Peyer's patch (tissue), 4 donors: ENCODE measurements at regions not wholly inside any gene's neighbourhood (a gene's known extent, or its start where the extent isn't known, plus 50 kb on each side); places are given as distances from the start of the nearest gene placed in this dataset.

Experiments used
- DNase-seq, 3 donors: peaks; one replicate each; pipeline ENCODE4 v3.0.0-alpha.2; 2017 to 2019
- H3K27ac ChIP-seq, 4 donors: fragments of 200-600 bp; sonication (generic); one replicate each; pipeline ENCODE4 v1.5.1; 2016 to 2019
- H3K27me3 ChIP-seq, 2 donors: fragments of 200-600 bp; sonication (generic); one replicate each; pipeline ENCODE4 v1.5.1; 2019
- H3K36me3 ChIP-seq, 3 donors: fragments of 200-600 bp; sonication (generic); one replicate each; pipeline ENCODE4 v1.5.1; 2016 to 2019
- H3K4me1 ChIP-seq, 4 donors: fragments of 200-600 bp; sonication (generic); one replicate each; pipeline ENCODE4 v1.5.1; 2016 to 2019
- H3K4me3 ChIP-seq, 4 donors: fragments of 200-600 bp; sonication (generic); 1 replicate in 3 of 4; 2 replicates in 1 of 4; pipeline ENCODE4 v1.5.1; 2016 to 2019; ENCODE audit warnings: mild to moderate bottlenecking in 1 of 4
- H3K9me3 ChIP-seq, 4 donors: fragments of 200-600 bp; sonication (generic); one replicate each; pipeline ENCODE4 v1.5.1; 2016 to 2019; ENCODE audit warnings: mild to moderate bottlenecking in 1 of 4
- CTCF ChIP-seq, 6 experiments: fragments of 450-650 bp in 4 of 6; fragments of 200-600 bp in 2 of 6; sonication (generic) in 1 of 6; IDR thresholded peaks; one replicate each; pipeline ENCODE4 v1.5.1; 2017 to 2019; ENCODE audit warnings: antibody characterized with exemption in 6 of 6, mild to moderate bottlenecking in 3 of 6, moderate library complexity in 1 of 6
- POLR2A ChIP-seq, 2 donors: fragments of 450-650 bp; IDR thresholded peaks; one replicate each; pipeline ENCODE4 v1.5.1; 2017; ENCODE audit warnings: antibody characterized with exemption in 2 of 2, mild to moderate bottlenecking in 2 of 2, moderate library complexity in 2 of 2

GRCh38 chr9:7258688-7259396 lies 501.1 kb downstream of the KDM4C start:
- Histone ChIP-seq H3K36me3 (no peaks in the 10 kb centered on the region), H3K27ac (no peak overlapping the region), H3K9me3 (no peaks in the 10 kb centered on the region), H3K4me1 (no peaks in the 10 kb centered on the region), H3K27me3 (no peaks in the 10 kb centered on the region), H3K4me3 (no peak overlapping the region)
- TF ChIP-seq CTCF (IDR thresholded peaks at IDR 0.05) (no peak), POLR2A (IDR thresholded peaks at IDR 0.05) (no peak)
- DNase-seq = no peak

DNA sequence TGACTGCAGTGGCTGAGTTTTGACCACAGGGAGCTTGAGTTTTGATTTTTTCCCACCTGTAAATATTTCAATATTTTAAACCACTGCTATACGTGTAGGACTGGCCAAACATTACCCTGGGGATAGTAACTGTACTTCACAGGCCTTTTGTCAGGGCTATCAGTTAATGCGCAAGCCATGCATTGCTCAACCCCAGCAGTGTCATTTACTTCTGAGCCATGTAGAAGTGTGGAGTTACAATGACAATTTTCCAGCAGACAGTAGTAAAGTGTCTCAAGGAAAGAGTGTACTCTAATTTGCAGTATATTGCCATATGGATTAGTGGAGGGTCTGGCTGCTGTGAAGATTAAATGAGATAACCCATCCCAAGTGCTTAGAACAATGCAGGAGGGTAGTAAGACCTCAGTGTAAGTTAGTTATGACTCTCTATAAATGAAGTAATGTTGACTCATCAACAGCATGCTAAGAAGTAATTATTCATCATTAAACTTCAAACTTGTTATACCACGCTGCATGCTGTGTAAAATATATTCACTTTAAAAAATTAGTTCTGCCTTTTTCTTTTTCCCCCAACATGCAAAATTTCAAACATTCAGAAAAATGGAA lies 489.2 kb downstream of the KDM4C start:
- Histone ChIP-seq H3K9me3 (no peaks in the 10 kb centered on the region), H3K4me3 (no peak overlapping the region), H3K4me1 (no peaks in the 10 kb centered on the region), H3K27me3 (no peaks in the 10 kb centered on the region), H3K27ac (no peak overlapping the region), H3K36me3 (no peaks in the 10 kb centered on the region)
- TF ChIP-seq POLR2A (IDR thresholded peaks at IDR 0.05) (no peak), CTCF (IDR thresholded peaks at IDR 0.05) (no peak)
- DNase-seq = no peak

- no peak for TF ChIP-seq CTCF (IDR thresholded peaks at IDR 0.05)
- no peak for TF ChIP-seq POLR2A (IDR thresholded peaks at IDR 0.05)
- no peak for DNase-seq
- no peaks in the 10 kb centered on the region for H3K9me3 ChIP-seq
- H3K27ac ChIP-seq = no peak overlapping the region
- H3K4me3 ChIP-seq = no peak overlapping the region
- H3K36me3 ChIP-seq = no peaks in the 10 kb centered on the region
- no peaks in the 10 kb centered on the region for H3K4me1 ChIP-seq
- no peaks in the 10 kb centered on the region for H3K27me3 ChIP-seq
Measured at GRCh38 chr9:7245976-7246580, 488.3 kb downstream of the KDM4C start.

- H3K4me1 ChIP-seq = no peaks in the 10 kb centered on the region
- DNase-seq = no peak
- H3K27me3 ChIP-seq = no peaks in the 10 kb centered on the region
- no peak for TF ChIP-seq CTCF (IDR thresholded peaks at IDR 0.05)
- no peak for TF ChIP-seq POLR2A (IDR thresholded peaks at IDR 0.05)
- H3K4me3 ChIP-seq = no peak overlapping the region
- H3K36me3 ChIP-seq = no peaks in the 10 kb centered on the region
- no peak overlapping the region for H3K27ac ChIP-seq
- no peaks in the 10 kb centered on the region for H3K9me3 ChIP-seq
Measured at GRCh38 chr9:7243838-7244237, 486.1 kb downstream of the KDM4C start.

DNA sequence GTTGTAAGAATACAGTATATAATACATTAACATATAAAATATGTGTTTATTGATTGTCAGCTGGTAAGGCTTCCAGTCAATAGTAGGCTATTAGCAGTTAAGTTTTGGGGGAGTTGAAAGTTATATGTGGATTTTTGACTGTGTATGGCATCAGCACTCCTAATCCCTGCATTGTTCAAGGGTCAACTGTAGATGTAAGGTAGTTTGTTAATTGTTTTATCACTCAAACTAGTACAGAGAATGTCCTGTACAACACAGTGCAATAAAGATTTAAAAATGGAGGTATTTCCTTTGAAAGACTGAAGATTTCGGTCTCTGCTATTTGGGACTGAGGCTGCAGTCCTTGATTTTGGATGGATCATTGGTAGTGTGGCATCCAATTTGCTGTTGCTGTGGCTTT lies 484.4 kb downstream of the KDM4C start:
- no peak for DNase-seq
- Histone ChIP-seq H3K27me3 (no peaks in the 10 kb centered on the region), H3K27ac (no peak overlapping the region), H3K36me3 (no peaks in the 10 kb centered on the region), H3K9me3 (no peaks in the 10 kb centered on the region), H3K4me1 (no peaks in the 10 kb centered on the region), H3K4me3 (no peak overlapping the region)
- TF ChIP-seq CTCF (IDR thresholded peaks at IDR 0.05) (no peak), POLR2A (IDR thresholded peaks at IDR 0.05) (no peak)
